Liver (tissue), 8 donors: ENCODE measurements at regions not wholly inside any gene's neighbourhood (a gene's known extent, or its start where the extent isn't known, plus 50 kb on each side); places are given as distances from the start of the nearest gene placed in this dataset.

ENCODE experiments used
- DNase-seq: peaks from one replicate; pipeline ENCODE4 v3.0.0-alpha.2; 2017; ENCODE audit warnings: low spot score
- H3K27ac ChIP-seq, 2 donors: one replicate each; pipeline ENCODE4 v1.7.0; 2013; ENCODE audit warnings: inconsistent platforms in 2 of 2, low read length in 2 of 2, control low read depth in 1 of 2, low read depth in 1 of 2, mild to moderate bottlenecking in 1 of 2
- H3K27me3 ChIP-seq, 4 donors: one replicate each; pipeline versions ENCODE4 v1.6.1 to v1.7.0; 2013; ENCODE audit warnings: low read length in 3 of 4, inconsistent platforms in 1 of 4, mild to moderate bottlenecking in 1 of 4, moderate library complexity in 1 of 4; ENCODE audit not compliant: control insufficient read depth in 4 of 4, insufficient read depth in 4 of 4
- H3K36me3 ChIP-seq, 4 donors: one replicate each; pipeline versions ENCODE4 v1.6.1 to v1.7.0; 2013; ENCODE audit warnings: low read length in 3 of 4, mild to moderate bottlenecking in 3 of 4, low read depth in 1 of 4, moderate library complexity in 1 of 4; ENCODE audit not compliant: control insufficient read depth in 4 of 4, insufficient read depth in 3 of 4
- H3K4me1 ChIP-seq, 4 donors: one replicate each; pipeline versions ENCODE4 v1.6.1 to v1.7.0; 2013; ENCODE audit warnings: low read length in 3 of 4, mild to moderate bottlenecking in 3 of 4, moderate library complexity in 1 of 4; ENCODE audit not compliant: control insufficient read depth in 4 of 4, insufficient read depth in 4 of 4
- H3K4me3 ChIP-seq, 3 donors: one replicate each; pipeline versions ENCODE4 v1.6.1 to v1.7.0; 2013; ENCODE audit warnings: low read length in 3 of 3, control low read depth in 1 of 3, low read depth in 1 of 3, mild to moderate bottlenecking in 1 of 3
- H3K9ac ChIP-seq, 2 donors: one replicate each; pipeline ENCODE4 v1.7.0; 2013; ENCODE audit warnings: low read length in 2 of 2, mild to moderate bottlenecking in 2 of 2, moderate library complexity in 2 of 2, control low read depth in 1 of 2, low read depth in 1 of 2
- H3K9me3 ChIP-seq, 4 donors: one replicate each; pipeline versions ENCODE4 v1.6.1 to v1.7.0; 2013; ENCODE audit warnings: low read length in 3 of 4; ENCODE audit not compliant: control insufficient read depth in 4 of 4
- ATF3 ChIP-seq: IDR thresholded peaks from 2 replicates; pipeline ENCODE4 v1.6.1; 2016; ENCODE audit warnings: antibody characterized with exemption
- CTCF ChIP-seq: fragments of 150-350 bp; IDR thresholded peaks from 2 replicates; pipeline ENCODE4 v1.5.1; 2017; ENCODE audit warnings: improper control_type of control experiment, low read depth, low read length; ENCODE audit not compliant: missing input control
- EGR1 ChIP-seq, 2 donors: IDR thresholded peaks; 2 replicates each; pipeline ENCODE4 v1.6.1; 2016 to 2018; ENCODE audit warnings: antibody characterized with exemption in 2 of 2, low read depth in 2 of 2
- FOXA1 ChIP-seq: IDR thresholded peaks from 2 replicates; pipeline ENCODE4 v1.6.1; 2016; ENCODE audit warnings: antibody characterized with exemption
- FOXA2 ChIP-seq: IDR thresholded peaks from 2 replicates; pipeline ENCODE4 v1.6.1; 2016; ENCODE audit warnings: antibody characterized with exemption
- GABPA ChIP-seq, 2 donors: IDR thresholded peaks in 1 of 2; conservative IDR thresholded peaks in 1 of 2; 2 replicates each; pipeline ENCODE4 v1.6.1; 2016; ENCODE audit warnings: antibody characterized with exemption in 2 of 2, mild to moderate bottlenecking in 1 of 2, moderate library complexity in 1 of 2
- HNF4A ChIP-seq, 2 donors: conservative IDR thresholded peaks; 2 replicates each; pipeline ENCODE4 v1.6.1; 2016; ENCODE audit warnings: antibody characterized with exemption in 2 of 2, mild to moderate bottlenecking in 2 of 2
- HNF4G ChIP-seq: IDR thresholded peaks from 2 replicates; pipeline ENCODE4 v1.6.1; 2016; ENCODE audit warnings: antibody characterized with exemption
- JUND ChIP-seq, 2 donors: IDR thresholded peaks; 2 replicates each; pipeline ENCODE4 v1.6.1; 2016; ENCODE audit warnings: antibody characterized with exemption in 2 of 2
- MAX ChIP-seq: IDR thresholded peaks from 2 replicates; pipeline ENCODE4 v1.6.1; 2016; ENCODE audit warnings: antibody characterized with exemption
- NR2F2 ChIP-seq: IDR thresholded peaks from 2 replicates; pipeline ENCODE4 v1.6.1; 2016; ENCODE audit warnings: antibody characterized with exemption
- RAD21 ChIP-seq, 2 donors: IDR thresholded peaks; 2 replicates each; pipeline ENCODE4 v1.6.1; 2016; ENCODE audit warnings: antibody characterized with exemption in 2 of 2, mild to moderate bottlenecking in 2 of 2
- REST ChIP-seq: IDR thresholded peaks from 2 replicates; pipeline ENCODE4 v1.6.1; 2016; ENCODE audit warnings: antibody characterized with exemption, mild to moderate bottlenecking
- RXRA ChIP-seq, 2 donors: IDR thresholded peaks; 2 replicates each; pipeline ENCODE4 v1.6.1; 2017 to 2018; ENCODE audit warnings: antibody characterized with exemption in 2 of 2, mild to moderate bottlenecking in 1 of 2
- SP1 ChIP-seq: IDR thresholded peaks from 2 replicates; pipeline ENCODE4 v1.6.1; 2018; ENCODE audit warnings: antibody characterized with exemption, mild to moderate bottlenecking
- TAF1 ChIP-seq: conservative IDR thresholded peaks from 2 replicates; pipeline ENCODE4 v1.6.1; 2016; ENCODE audit warnings: antibody characterized with exemption, mild to moderate bottlenecking
- YY1 ChIP-seq: IDR thresholded peaks from 2 replicates; pipeline ENCODE4 v1.6.1; 2016; ENCODE audit warnings: antibody characterized with exemption, mild to moderate bottlenecking
- ZBTB33 ChIP-seq: IDR thresholded peaks from 2 replicates; pipeline ENCODE4 v1.6.1; 2016; ENCODE audit warnings: antibody characterized with exemption
- WGBS: extraction: QIAGEN DNeasy Blood & Tissue Kit; methylation state at CpG from one replicate; pipeline ENCODE4 v1.1.7; 2013; 5-methylcytosine and 5-hydroxymethylcytosine counted together
- donor health status: healthy.
- donor health status: healthy.
- donor health status: healthy.
- donor health status: healthy.
- donor health status: healthy.

- H3K4me1 ChIP-seq = no peaks in the 10 kb centered on the region
- TF ChIP-seq CTCF = no peak
- no peak for TF ChIP-seq GABPA (IDR thresholded peaks at IDR 0.05 in 1 of 2, conservative IDR thresholded peaks at IDR 0.05 in 1 of 2)
- no peak for TF ChIP-seq EGR1 (IDR thresholded peaks at IDR 0.05; ENCODE audit: low read depth in 2 of 2)
- no peak for TF ChIP-seq NR2F2
- no peak for TF ChIP-seq HNF4A (conservative IDR thresholded peaks at IDR 0.05)
- TF ChIP-seq MAX = no peak
- no peak for TF ChIP-seq RXRA (IDR thresholded peaks at IDR 0.05)
- TF ChIP-seq HNF4G = no peak
- TF ChIP-seq RAD21 (IDR thresholded peaks at IDR 0.05) = no peak
- no peak for TF ChIP-seq YY1
- TF ChIP-seq TAF1 = no peak
- TF ChIP-seq ATF3 = no peak
- TF ChIP-seq FOXA1 = no peak
- TF ChIP-seq FOXA2 = no peak
- no peak for TF ChIP-seq JUND (IDR thresholded peaks at IDR 0.05)
- no peak for TF ChIP-seq REST
- H3K27ac ChIP-seq = no peak overlapping the region
- DNase-seq = no peak
- no peak overlapping the region for H3K4me3 ChIP-seq
- H3K27me3 ChIP-seq = no peaks in the 10 kb centered on the region
- H3K36me3 ChIP-seq = no peaks in the 10 kb centered on the region
- H3K9me3 ChIP-seq = peaks cover 0 to 2% (median 0%) of the 10 kb centered on the region in 4 donors
- 71% methylated on average over 3 of the region's 3 CpGs for WGBS
- H3K9ac ChIP-seq = no peak overlapping the region
These were observed 120.7 kb downstream of the NAA11 start for GRCh38 chr4:79205121-79205520.

- no peak for DNase-seq
These were observed 123.9 kb downstream of the NAA11 start for GRCh38 chr4:79201971-79202370.

More at GRCh38 chr4:79201971-79202370, 123.9 kb downstream of the NAA11 start:
- H3K9ac ChIP-seq = no peak overlapping the region
- TF ChIP-seq CTCF = no peak
- TF ChIP-seq FOXA1 = no peak
- no peak for TF ChIP-seq RAD21 (IDR thresholded peaks at IDR 0.05)
- no peak for TF ChIP-seq NR2F2
- no peak for TF ChIP-seq SP1
- TF ChIP-seq FOXA2 = no peak
- TF ChIP-seq MAX = no peak
- TF ChIP-seq ZBTB33 = no peak
- no peak for TF ChIP-seq YY1
- no peak for TF ChIP-seq RXRA (IDR thresholded peaks at IDR 0.05)
- TF ChIP-seq ATF3 = no peak
- H3K9me3 ChIP-seq = peaks cover 0 to 2% (median 0%) of the 10 kb centered on the region in 4 donors
- WGBS = 64% methylated on average over 2 of the region's 2 CpGs
- no peak overlapping the region for H3K4me3 ChIP-seq
- no peaks in the 10 kb centered on the region for H3K27me3 ChIP-seq
- no peaks in the 10 kb centered on the region for H3K4me1 ChIP-seq
- H3K36me3 ChIP-seq = no peaks in the 10 kb centered on the region
- no peak overlapping the region for H3K27ac ChIP-seq
